Transverse colon (tissue), 4 donors: ENCODE measurements at regions not wholly inside any gene's neighbourhood (a gene's known extent, or its start where the extent isn't known, plus 50 kb on each side); places are given as distances from the start of the nearest gene placed in this dataset.

ENCODE experiments used
- DNase-seq: peaks from one replicate; pipeline ENCODE4 v3.0.0-alpha.2; 2019
- H3K27ac ChIP-seq, 4 donors: fragments of 200-600 bp; sonication (generic); 2 replicates each; pipeline ENCODE4 v1.5.1; 2016 to 2018; ENCODE audit warnings: inconsistent platforms in 4 of 4
- H3K27me3 ChIP-seq: fragments of 200-600 bp; sonication (generic); 2 replicates; pipeline ENCODE4 v1.5.1; 2017; ENCODE audit warnings: inconsistent platforms
- H3K36me3 ChIP-seq, 4 donors: fragments of 200-600 bp; sonication (generic); 2 replicates each; pipeline ENCODE4 v1.5.1; 2017 to 2019; ENCODE audit warnings: inconsistent platforms in 4 of 4
- H3K4me1 ChIP-seq, 4 donors: fragments of 200-600 bp; sonication (generic); 2 replicates each; pipeline ENCODE4 v1.5.1; 2017 to 2020; ENCODE audit warnings: inconsistent platforms in 4 of 4
- H3K4me3 ChIP-seq, 4 donors: fragments of 200-600 bp; sonication (generic); 1 replicate in 1 of 4; 2 replicates in 3 of 4; pipeline versions ENCODE4 v1.5.1 to v1.6.1; 2017 to 2019; ENCODE audit warnings: inconsistent platforms in 4 of 4
- H3K9me3 ChIP-seq, 2 donors: fragments of 200-600 bp; sonication (generic); 2 replicates each; pipeline ENCODE4 v1.5.1; 2017 to 2019; ENCODE audit warnings: inconsistent platforms in 2 of 2
- EP300 ChIP-seq: sonication (generic); formaldehyde crosslinking; IDR thresholded peaks from one replicate; pipeline ENCODE4 v1.6.1; 2017; ENCODE audit warnings: antibody characterized with exemption, low read depth
- POLR2A ChIP-seq: fragments of 450-650 bp; IDR thresholded peaks from one replicate; pipeline ENCODE4 v1.6.1; 2016; ENCODE audit warnings: antibody characterized with exemption, mild to moderate bottlenecking, moderate library complexity
- POLR2AphosphoS5 ChIP-seq, 3 donors: sonication (generic); formaldehyde crosslinking; IDR thresholded peaks; one replicate each; pipeline ENCODE4 v1.6.1; 2016; ENCODE audit warnings: antibody characterized with exemption in 3 of 3
- WGBS, 2 donors: methylation state at CpG; one replicate each; pipeline ENCODE4 v1.1.5; 2018; ENCODE audit warnings: low coverage in 1 of 2; 5-methylcytosine and 5-hydroxymethylcytosine counted together
- in situ Hi-C, 4 donors: fragments of 200-750 bp; cut with MboI; loops; one replicate each; pipeline versions ENCODE4 v1.15.0 to v1.15.1; 2017; ENCODE audit warnings: low sequenced_read_pairs in 3 of 4, low pct_ligation_motif_present in 1 of 4, low pct_unique_long_range_greater_than_20kb in 1 of 4
- intact Hi-C: fragments of 100-400 bp; cut with DNase I; formaldehyde crosslinking; loops from one replicate; pipeline ENCODE4 v1.15.1; 2023; ENCODE audit warnings: low total_unique reads
- TF ChIP-seq, protein P1 (sequence below), 5 experiments: fragments of 200-600 bp in 3 of 5; fragments of 450-650 bp in 2 of 5; sonication (generic) in 3 of 5; IDR thresholded peaks; 1 replicate in 2 of 5; 2 replicates in 3 of 5; pipeline ENCODE4 v1.5.1; 2016 to 2017; ENCODE audit warnings: antibody characterized with exemption in 5 of 5, inconsistent platforms in 3 of 5, mild to moderate bottlenecking in 2 of 5, moderate library complexity in 1 of 5

- no peaks in the 10 kb centered on the region for H3K4me1 ChIP-seq
- no peak overlapping the region for H3K27ac ChIP-seq
- H3K4me3 ChIP-seq: no peak overlapping the region
- TF ChIP-seq EP300 (no peak), POLR2A (no peak), POLR2AphosphoS5 (IDR thresholded peaks at IDR 0.05) (no peak)
- TF ChIP-seq, protein P1, sequence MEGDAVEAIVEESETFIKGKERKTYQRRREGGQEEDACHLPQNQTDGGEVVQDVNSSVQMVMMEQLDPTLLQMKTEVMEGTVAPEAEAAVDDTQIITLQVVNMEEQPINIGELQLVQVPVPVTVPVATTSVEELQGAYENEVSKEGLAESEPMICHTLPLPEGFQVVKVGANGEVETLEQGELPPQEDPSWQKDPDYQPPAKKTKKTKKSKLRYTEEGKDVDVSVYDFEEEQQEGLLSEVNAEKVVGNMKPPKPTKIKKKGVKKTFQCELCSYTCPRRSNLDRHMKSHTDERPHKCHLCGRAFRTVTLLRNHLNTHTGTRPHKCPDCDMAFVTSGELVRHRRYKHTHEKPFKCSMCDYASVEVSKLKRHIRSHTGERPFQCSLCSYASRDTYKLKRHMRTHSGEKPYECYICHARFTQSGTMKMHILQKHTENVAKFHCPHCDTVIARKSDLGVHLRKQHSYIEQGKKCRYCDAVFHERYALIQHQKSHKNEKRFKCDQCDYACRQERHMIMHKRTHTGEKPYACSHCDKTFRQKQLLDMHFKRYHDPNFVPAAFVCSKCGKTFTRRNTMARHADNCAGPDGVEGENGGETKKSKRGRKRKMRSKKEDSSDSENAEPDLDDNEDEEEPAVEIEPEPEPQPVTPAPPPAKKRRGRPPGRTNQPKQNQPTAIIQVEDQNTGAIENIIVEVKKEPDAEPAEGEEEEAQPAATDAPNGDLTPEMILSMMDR (IDR thresholded peaks at IDR 0.05): no peak
- no peaks in the 10 kb centered on the region for H3K27me3 ChIP-seq
- H3K9me3 ChIP-seq: no peaks in the 10 kb centered on the region
- in situ Hi-C loops: no loop called here
- 59% methylated on average over 2 of the region's 2 CpGs; no CpG with 5 or more reads in 1 of the 2 donors for WGBS, 2 donors
- no peaks in the 10 kb centered on the region for H3K36me3 ChIP-seq
- DNase-seq: no peak
- intact Hi-C loops: no loop called here
These were observed 460.5 kb upstream of the ADGRL2 start for GRCh38 chr1:81340239-81340638.

DNA sequence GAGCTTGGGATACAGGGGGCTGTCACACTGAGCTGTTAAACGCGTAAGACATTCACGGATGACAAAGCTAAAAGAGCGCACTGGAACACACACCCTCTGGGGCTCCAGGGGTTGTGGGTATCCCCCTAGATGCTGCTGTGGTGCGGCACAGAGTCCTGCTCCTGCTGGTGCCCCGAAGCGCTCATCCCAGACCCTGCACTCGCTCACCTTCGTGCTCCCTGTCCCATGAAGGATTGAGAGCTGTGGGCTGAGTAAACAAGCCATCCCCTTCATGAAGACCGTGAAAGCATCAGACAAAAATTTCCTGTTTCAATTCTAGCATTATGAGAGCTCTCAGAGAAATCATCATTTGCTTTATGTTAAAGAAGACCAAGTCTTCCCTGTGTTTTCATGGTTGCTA is 463.5 kb upstream of the ADGRL2 start:
- Histone ChIP-seq H3K4me1 (no peaks in the 10 kb centered on the region), H3K4me3 (no peak overlapping the region), H3K36me3 (no peaks in the 10 kb centered on the region), H3K27me3 (no peaks in the 10 kb centered on the region), H3K9me3 (no peaks in the 10 kb centered on the region), H3K27ac (no peak overlapping the region)
- in situ Hi-C loops (no loop called here), intact Hi-C loops (no loop called here)
- TF ChIP-seq POLR2AphosphoS5 (IDR thresholded peaks at IDR 0.05) (no peak), POLR2A (no peak), EP300 (no peak)
- TF ChIP-seq, protein P1 (IDR thresholded peaks at IDR 0.05): no peak
- no peak for DNase-seq
- WGBS, 2 donors: 82 to 92% methylated on average over 4 to 10 of the region's 10 CpGs

- Histone ChIP-seq H3K9me3 (no peaks in the 10 kb centered on the region), H3K27me3 (no peaks in the 10 kb centered on the region), H3K4me3 (no peak overlapping the region), H3K36me3 (no peaks in the 10 kb centered on the region), H3K27ac (no peak overlapping the region), H3K4me1 (no peaks in the 10 kb centered on the region)
- DNase-seq: no peak
- TF ChIP-seq, protein P1 (IDR thresholded peaks at IDR 0.05): no peak
- WGBS, 2 donors: 80 to 88% methylated on average over 2 of the region's 2 CpGs
- in situ Hi-C loops: no loop called here
- intact Hi-C loops: no loop called here
These were observed 464.9 kb upstream of the ADGRL2 start for GRCh38 chr1:81335876-81336275.

DNA sequence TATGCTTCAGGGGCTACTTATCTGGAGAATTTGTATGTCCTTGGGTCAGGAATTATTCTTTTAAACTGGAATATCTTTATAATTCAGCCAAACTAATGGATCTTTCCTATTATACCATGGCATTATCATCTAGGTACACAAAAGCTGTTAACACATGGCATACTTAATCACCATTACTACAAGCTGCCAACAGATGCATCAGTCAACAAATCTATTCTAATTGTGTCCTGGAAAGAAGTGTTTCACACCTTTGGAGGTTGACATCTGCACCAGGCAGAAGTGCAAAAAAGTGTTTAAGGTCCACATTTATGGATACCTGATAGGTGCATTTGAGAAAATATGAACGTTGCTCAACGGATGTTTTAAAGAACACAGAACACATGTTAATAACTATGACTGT is 470.2 kb upstream of the ADGRL2 start:
- Histone ChIP-seq H3K27me3 (no peaks in the 10 kb centered on the region), H3K27ac (no peak overlapping the region), H3K4me3 (no peak overlapping the region), H3K9me3 (no peaks in the 10 kb centered on the region), H3K36me3 (no peaks in the 10 kb centered on the region), H3K4me1 (no peaks in the 10 kb centered on the region)
- in situ Hi-C loops (no loop called here), intact Hi-C loops (no loop called here)
- no peak for DNase-seq
- 52 to 58% methylated on average over 2 of the region's 2 CpGs for WGBS, 2 donors
- TF ChIP-seq, protein P1 (IDR thresholded peaks at IDR 0.05): no peak
- TF ChIP-seq EP300: no peak
- no peak for TF ChIP-seq POLR2AphosphoS5 (IDR thresholded peaks at IDR 0.05)
- TF ChIP-seq POLR2A: no peak
